Astrocyte (in vitro differentiated cells and primary cell): ENCODE measurements at regions not wholly inside any gene's neighbourhood (a gene's known extent, or its start where the extent isn't known, plus 50 kb on each side); places are given as distances from the start of the nearest gene placed in this dataset.
A peak's percentile ranks its signal among the peaks of the same experiment; 100 is the strongest.

Experiments used
- DNase-seq: peaks from one replicate; pipeline ENCODE4 v3.0.0-alpha.2; 2010; ENCODE audit warnings: low read depth
- FAIRE-seq: peaks from 2 replicates; lab custom pipeline; 2011; peaks lifted over from hg19 to GRCh38; lab: Jason Lieb, UNC
- H2AFZ ChIP-seq: 2 replicates; pipeline ENCODE4 v1.6.0; 2012; ENCODE audit warnings: low read depth, low read length, inconsistent platforms
- H3K27ac ChIP-seq: 2 replicates; pipeline ENCODE4 v1.5.1; 2011; ENCODE audit warnings: low read depth, low read length, inconsistent platforms
- H3K27me3 ChIP-seq: 2 replicates; pipeline ENCODE4 v1.6.0; 2011; ENCODE audit warnings: low read length, inconsistent platforms; ENCODE audit not compliant: insufficient read depth
- H3K36me3 ChIP-seq: 2 replicates; pipeline ENCODE4 v1.5.1; 2011; ENCODE audit warnings: low read length, inconsistent platforms; ENCODE audit not compliant: insufficient read depth
- H3K4me1 ChIP-seq: 2 replicates; pipeline ENCODE4 v1.5.1; 2011; ENCODE audit warnings: low read length, inconsistent platforms; ENCODE audit not compliant: insufficient read depth
- H3K4me2 ChIP-seq: 2 replicates; pipeline ENCODE4 v1.6.0; 2012; ENCODE audit warnings: low read length, inconsistent platforms
- H3K4me3 ChIP-seq: 2 replicates; pipeline ENCODE4 v1.5.1; 2011; ENCODE audit warnings: low read depth, mild to moderate bottlenecking, low read length, inconsistent platforms; ENCODE audit not compliant: insufficient read depth
- H3K79me2 ChIP-seq: 2 replicates; pipeline ENCODE4 v1.6.0; 2012; ENCODE audit warnings: mild to moderate bottlenecking, low read length, inconsistent platforms; ENCODE audit not compliant: insufficient read depth
- H3K9ac ChIP-seq: 2 replicates; pipeline ENCODE4 v1.6.0; 2012; ENCODE audit warnings: mild to moderate bottlenecking, low read length, inconsistent platforms
- H3K9me3 ChIP-seq: 2 replicates; pipeline ENCODE4 v1.5.1; 2012; ENCODE audit warnings: low read depth, mild to moderate bottlenecking, low read length, inconsistent platforms; ENCODE audit not compliant: insufficient read depth
- H4K20me1 ChIP-seq: 2 replicates; pipeline ENCODE4 v1.6.0; 2012; ENCODE audit warnings: low read length, inconsistent platforms; ENCODE audit not compliant: insufficient read depth
- H3K27ac Mint-ChIP-seq: one replicate; pipeline ENCODE4 v1.8.0; 2021; ENCODE audit warnings: mild to moderate bottlenecking, mixed read lengths; ENCODE audit not compliant: unreplicated experiment
- H3K27me3 Mint-ChIP-seq: one replicate; pipeline ENCODE4 v1.8.0; 2021; ENCODE audit warnings: low read depth, mixed read lengths; ENCODE audit not compliant: unreplicated experiment
- H3K36me3 Mint-ChIP-seq: one replicate; pipeline ENCODE4 v1.8.0; 2021; ENCODE audit warnings: low read depth, mixed read lengths; ENCODE audit not compliant: unreplicated experiment
- H3K4me1 Mint-ChIP-seq: one replicate; pipeline ENCODE4 v1.8.0; 2021; ENCODE audit warnings: low read depth, mixed read lengths; ENCODE audit not compliant: unreplicated experiment
- H3K4me3 Mint-ChIP-seq: one replicate; pipeline ENCODE4 v1.8.0; 2021; ENCODE audit warnings: mild to moderate bottlenecking, moderate library complexity, mixed read lengths; ENCODE audit not compliant: unreplicated experiment
- H3K9me3 Mint-ChIP-seq: one replicate; pipeline ENCODE4 v1.8.0; 2021; ENCODE audit warnings: mild to moderate bottlenecking, mixed read lengths; ENCODE audit not compliant: unreplicated experiment
- EZH2 ChIP-seq: IDR thresholded peaks from 2 replicates; pipeline ENCODE4 v1.6.1; 2012; ENCODE audit warnings: mild to moderate bottlenecking, low read length, inconsistent platforms; ENCODE audit not compliant: insufficient read depth
- TF ChIP-seq, protein P1 (sequence below): IDR thresholded peaks from 2 replicates; pipeline ENCODE4 v1.5.1; 2011; ENCODE audit warnings: low read depth, mild to moderate bottlenecking, inconsistent platforms, low read length, moderate library complexity; ENCODE audit not compliant: insufficient read depth

DNA sequence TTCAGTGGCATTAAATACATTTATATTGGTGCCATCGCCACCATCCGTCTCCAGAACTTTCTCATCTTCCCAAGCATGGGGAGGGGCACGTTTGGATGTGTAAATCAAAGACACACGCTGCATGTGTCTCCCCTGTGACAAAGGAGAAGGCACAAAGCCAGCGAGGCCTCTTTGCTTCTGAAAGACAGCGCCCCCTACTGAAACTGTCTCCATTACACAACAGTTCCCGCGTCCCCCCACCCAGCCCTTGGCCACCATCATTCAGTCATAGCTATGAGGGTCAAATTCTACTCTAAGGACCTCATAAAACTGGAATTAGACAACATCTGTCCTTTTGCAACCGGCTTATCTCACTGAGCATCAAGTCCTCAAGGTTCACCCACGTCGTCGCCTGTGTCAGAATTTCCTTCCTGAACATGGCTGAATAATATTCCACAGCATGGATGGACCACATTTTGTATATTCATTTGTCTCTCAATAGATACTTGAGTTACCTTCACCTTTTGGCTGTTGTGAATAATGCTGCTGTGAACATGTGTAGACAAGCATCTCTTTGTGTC, 64.8 kb downstream of the IGF2 start:
- FAIRE-seq (no peak), DNase-seq (no peak)
- H2AFZ ChIP-seq = no peak overlapping the region

DNA sequence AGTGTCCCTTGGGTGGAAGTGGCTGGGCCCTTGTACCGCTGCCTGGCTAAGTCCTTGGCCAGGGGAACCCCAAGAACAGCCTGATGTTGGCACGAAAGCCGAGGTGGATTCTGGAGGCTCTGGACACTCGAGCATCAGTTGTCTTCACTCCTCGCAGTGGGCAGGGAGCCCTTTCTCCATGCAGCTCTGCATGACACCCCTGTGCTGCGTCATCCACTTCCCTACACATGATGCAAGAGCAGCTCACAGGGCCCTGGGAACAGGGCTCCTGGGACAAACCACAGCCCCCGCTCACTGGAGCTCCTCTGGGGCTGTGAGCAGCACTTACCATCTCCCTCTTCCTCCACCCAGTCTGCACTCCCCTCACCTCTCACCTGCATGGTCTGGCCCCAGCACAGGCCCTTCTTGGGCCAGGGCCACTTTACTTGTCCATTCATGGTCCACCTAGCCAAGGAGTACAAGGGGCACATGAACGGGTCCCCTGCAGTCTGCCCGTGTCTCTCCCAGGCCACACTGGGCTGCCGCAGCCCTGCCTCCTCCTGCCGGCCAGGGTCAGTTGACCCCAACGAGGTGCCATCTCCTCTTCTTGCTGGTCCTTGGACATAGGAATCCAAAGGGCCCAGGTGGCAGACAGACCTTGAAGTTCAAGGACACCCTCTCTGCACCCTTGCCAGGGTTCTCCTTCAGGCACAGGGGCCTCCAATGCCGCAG, 66.5 kb downstream of the IGF2 start:
- no peak overlapping the region for H2AFZ ChIP-seq

More for the DNA sequence above, 64.8 kb downstream of the IGF2 start:
- Mint-ChIP-seq H3K9me3 (peaks cover 3% of the 10 kb centered on the region), H3K4me3 (no peak overlapping the region), H3K36me3 (no peaks in the 10 kb centered on the region), H3K27ac (no peak overlapping the region), H3K27me3 (peaks cover 18% of the 10 kb centered on the region), H3K4me1 (peaks cover 13% of the 10 kb centered on the region)
- no peak for TF ChIP-seq EZH2
- TF ChIP-seq, protein P1, sequence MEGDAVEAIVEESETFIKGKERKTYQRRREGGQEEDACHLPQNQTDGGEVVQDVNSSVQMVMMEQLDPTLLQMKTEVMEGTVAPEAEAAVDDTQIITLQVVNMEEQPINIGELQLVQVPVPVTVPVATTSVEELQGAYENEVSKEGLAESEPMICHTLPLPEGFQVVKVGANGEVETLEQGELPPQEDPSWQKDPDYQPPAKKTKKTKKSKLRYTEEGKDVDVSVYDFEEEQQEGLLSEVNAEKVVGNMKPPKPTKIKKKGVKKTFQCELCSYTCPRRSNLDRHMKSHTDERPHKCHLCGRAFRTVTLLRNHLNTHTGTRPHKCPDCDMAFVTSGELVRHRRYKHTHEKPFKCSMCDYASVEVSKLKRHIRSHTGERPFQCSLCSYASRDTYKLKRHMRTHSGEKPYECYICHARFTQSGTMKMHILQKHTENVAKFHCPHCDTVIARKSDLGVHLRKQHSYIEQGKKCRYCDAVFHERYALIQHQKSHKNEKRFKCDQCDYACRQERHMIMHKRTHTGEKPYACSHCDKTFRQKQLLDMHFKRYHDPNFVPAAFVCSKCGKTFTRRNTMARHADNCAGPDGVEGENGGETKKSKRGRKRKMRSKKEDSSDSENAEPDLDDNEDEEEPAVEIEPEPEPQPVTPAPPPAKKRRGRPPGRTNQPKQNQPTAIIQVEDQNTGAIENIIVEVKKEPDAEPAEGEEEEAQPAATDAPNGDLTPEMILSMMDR = peak; percentile 16
- H3K9me3 ChIP-seq = no peaks in the 10 kb centered on the region
- H3K4me3 ChIP-seq = no peak overlapping the region
- no peak overlapping the region for H3K27ac ChIP-seq
- H3K27me3 ChIP-seq = peaks cover 17% of the 10 kb centered on the region
- H3K4me1 ChIP-seq = peaks cover 15% of the 10 kb centered on the region
- no peak overlapping the region for H3K9ac ChIP-seq
- H3K4me2 ChIP-seq = no peak overlapping the region
- H3K79me2 ChIP-seq = no peaks in the 10 kb centered on the region
- H4K20me1 ChIP-seq = no peaks in the 10 kb centered on the region
- H3K36me3 ChIP-seq = no peaks in the 10 kb centered on the region

More for the DNA sequence above, 66.5 kb downstream of the IGF2 start:
- no peaks in the 10 kb centered on the region for H3K9me3 ChIP-seq
- peaks cover 13% of the 10 kb centered on the region for H3K4me1 ChIP-seq
- no peak for DNase-seq
- no peaks in the 10 kb centered on the region for H4K20me1 ChIP-seq
- H3K9ac ChIP-seq = no peak overlapping the region
- no peak for FAIRE-seq
- H3K36me3 Mint-ChIP-seq = no peaks in the 10 kb centered on the region
- no peak overlapping the region for H3K27ac Mint-ChIP-seq
- H3K4me3 Mint-ChIP-seq = no peak overlapping the region
- no peaks in the 10 kb centered on the region for H3K36me3 ChIP-seq
- peaks cover 3% of the 10 kb centered on the region for H3K9me3 Mint-ChIP-seq
- H3K27me3 ChIP-seq = peaks cover 22% of the 10 kb centered on the region
- peaks cover 10% of the 10 kb centered on the region for H3K4me1 Mint-ChIP-seq
- TF ChIP-seq, protein P1 = no peak
- no peak for TF ChIP-seq EZH2
- H3K4me2 ChIP-seq = no peak overlapping the region
- no peak overlapping the region for H3K27ac ChIP-seq
- H3K79me2 ChIP-seq = no peaks in the 10 kb centered on the region
- H3K4me3 ChIP-seq = no peak overlapping the region
- peaks cover 18% of the 10 kb centered on the region for H3K27me3 Mint-ChIP-seq
